K562 (cell line): ENCODE measurements at regions not wholly inside any gene's neighbourhood (a gene's known extent, or its start where the extent isn't known, plus 50 kb on each side); places are given as distances from the start of the nearest gene placed in this dataset.

Source experiments
- ATAC-seq: fragments of 200-7000 bp; cut with Tn5 transposase; 3 replicates; pipeline ENCODE4 v1.9.1; 2020; ENCODE audit warnings: moderate library complexity
- BruUV-seq: library from RNA; stranded (reverse); fragments of 400-500 nt; replicated peaks from 2 replicates; lab custom pipeline; 2021; lab: Mats Ljungman, UMichigan
- CTCF ChIA-PET: fragments of 300-600 bp; formaldehyde crosslinking; extraction: SDS; loops from one replicate; lab custom pipeline; 2021; ENCODE audit warnings: low intra/inter-chr PET ratio; lab: Yijun Ruan, JAX
- POLR2A ChIA-PET: fragments of 300-600, 350-650 bp; sonication (Branson Sonifier 250); formaldehyde crosslinking; extraction: SDS; loops from one replicate; lab custom pipeline; 2021; ENCODE audit warnings: antibody characterized with exemption, inconsistent platforms; lab: Yijun Ruan, JAX
- DNase-seq, 4 experiments: peaks; one replicate each; pipeline versions ENCODE4 v3.0.0 to v3.0.0-alpha.2; 2011 to 2018; ENCODE audit warnings: low spot score in 3 of 4, mixed read lengths in 3 of 4; ENCODE audit errors: extremely low read depth in 1 of 4
- FAIRE-seq: peaks from 2 replicates; lab custom pipeline; 2011; peaks lifted over from hg19 to GRCh38; lab: Jason Lieb, UNC
- H2AFZ ChIP-seq: 2 replicates; pipeline ENCODE4 v1.6.0; 2011; ENCODE audit warnings: low read depth, low read length, control low read depth, inconsistent platforms
- H3K27ac ChIP-seq: fragments of 200-600 bp; 3 replicates; pipeline ENCODE4 v1.8.0; 2011; ENCODE audit warnings: low read depth, mild to moderate bottlenecking, control low read depth, inconsistent platforms, low read length, moderate library complexity, mixed read lengths; ENCODE audit errors: extremely low read depth
- H3K27me3 ChIP-seq, 2 experiments: fragments of 300-600 bp in 1 of 2; 2 replicates in 1 of 2; 3 replicates in 1 of 2; pipeline versions ENCODE4 v1.6.0 to v1.8.0; 2011; ENCODE audit warnings: inconsistent platforms in 2 of 2, low read length in 2 of 2, mild to moderate bottlenecking in 1 of 2, mixed read lengths in 1 of 2, moderate library complexity in 1 of 2; ENCODE audit not compliant: control insufficient read depth in 2 of 2, insufficient read depth in 2 of 2
- H3K36me3 ChIP-seq: fragments of 300-600 bp; 3 replicates; pipeline ENCODE4 v1.8.0; 2011; ENCODE audit warnings: mild to moderate bottlenecking, low read length, inconsistent platforms; ENCODE audit not compliant: control insufficient read depth, insufficient read depth
- H3K4me1 ChIP-seq, 2 experiments: fragments of 200-600 bp in 1 of 2; replicated peaks in 1 of 2; 2 replicates in 1 of 2; 3 replicates in 1 of 2; pipeline versions ENCODE4 v1.5.1 to v1.8.0; 2011; ENCODE audit warnings: inconsistent platforms in 2 of 2, low read length in 2 of 2, mild to moderate bottlenecking in 1 of 2, mixed read lengths in 1 of 2, moderate library complexity in 1 of 2; ENCODE audit not compliant: control insufficient read depth in 2 of 2, insufficient read depth in 2 of 2
- H3K4me2 ChIP-seq: 2 replicates; pipeline ENCODE4 v1.6.1; 2011; ENCODE audit warnings: low read length, control low read depth, inconsistent platforms, mixed read lengths; ENCODE audit not compliant: insufficient read depth
- H3K4me3 ChIP-seq: fragments of 200-600 bp; sonication (generic), shearing (Covaris generic); 2 replicates; pipeline ENCODE4 v1.5.1; 2016; ENCODE audit warnings: control low read depth, inconsistent platforms
- H3K79me2 ChIP-seq: fragments of 200-600 bp; 3 replicates; pipeline ENCODE4 v1.8.0; 2011; ENCODE audit warnings: low read length, inconsistent platforms; ENCODE audit not compliant: control insufficient read depth, insufficient read depth
- H3K9ac ChIP-seq, 2 experiments: 2 replicates each; pipeline versions ENCODE4 v1.6.0 to v1.6.1; 2011; ENCODE audit warnings: low read depth in 2 of 2, low read length in 2 of 2, control low read depth in 1 of 2, inconsistent platforms in 1 of 2, mild to moderate bottlenecking in 1 of 2, mixed read lengths in 1 of 2; ENCODE audit not compliant: insufficient read depth in 1 of 2
- H3K9me1 ChIP-seq: one replicate; pipeline ENCODE4 v1.6.0; 2011; ENCODE audit warnings: inconsistent platforms, mild to moderate bottlenecking, low read length, moderate library complexity; ENCODE audit not compliant: control insufficient read depth, insufficient read depth
- H3K9me3 ChIP-seq: replicated peaks from 2 replicates; pipeline ENCODE4 v1.5.1; 2011; ENCODE audit warnings: low read depth, low read length, inconsistent platforms; ENCODE audit not compliant: control insufficient read depth, insufficient read depth
- H4K20me1 ChIP-seq: replicated peaks from 2 replicates; pipeline ENCODE4 v1.6.1; 2011; ENCODE audit warnings: low read length, inconsistent platforms, mixed read lengths; ENCODE audit not compliant: control insufficient read depth, insufficient read depth
- BRF1 ChIP-seq: IDR thresholded peaks from 3 replicates; pipeline ENCODE4 v1.6.1; 2011; ENCODE audit warnings: borderline replicate concordance, mild to moderate bottlenecking; ENCODE audit not compliant: insufficient read length; ENCODE audit errors: extremely low read depth
- FOXK2 ChIP-seq, 2 experiments: fragments of 450-650 bp; IDR thresholded peaks in 1 of 2; conservative IDR thresholded peaks in 1 of 2; 2 replicates each; pipeline ENCODE4 v1.6.1; 2016; ENCODE audit warnings: low read depth in 2 of 2, mild to moderate bottlenecking in 1 of 2
- GATAD2A ChIP-seq: fragments of 450-650 bp; IDR thresholded peaks from 2 replicates; pipeline ENCODE4 v1.6.1; 2017
- KAT8 ChIP-seq: fragments of 450-650 bp; IDR thresholded peaks from 2 replicates; pipeline ENCODE4 v1.6.1; 2016; ENCODE audit warnings: low read depth, mild to moderate bottlenecking
- SNIP1 ChIP-seq: fragments of 450-650 bp; IDR thresholded peaks from 2 replicates; pipeline ENCODE4 v1.7.1; 2017; ENCODE audit warnings: low read depth, mild to moderate bottlenecking
- STAT6 ChIP-seq: sonication (generic); formaldehyde crosslinking; IDR thresholded peaks from 2 replicates; pipeline ENCODE4 v1.8.1; 2023; ENCODE audit warnings: mild to moderate bottlenecking, missing genetic modification reagents
- TOE1 ChIP-seq, 2 experiments: fragments of 450-650 bp in 1 of 2; sonication (generic) in 1 of 2; formaldehyde crosslinking in 1 of 2; IDR thresholded peaks; 2 replicates each; pipeline versions ENCODE4 v1.7.1 to v1.8.0; 2016 to 2022; ENCODE audit warnings: borderline replicate concordance in 2 of 2, mild to moderate bottlenecking in 2 of 2, antibody characterized with exemption in 1 of 2, inconsistent platforms in 1 of 2, low read depth in 1 of 2, missing genetic modification reagents in 1 of 2, moderate library complexity in 1 of 2
- ZC3H11A ChIP-seq: IDR thresholded peaks from 2 replicates; pipeline ENCODE4 v1.6.1; 2012; ENCODE audit warnings: low read depth, low read length, improper control_type of control experiment
- ZNF445 ChIP-seq: fragments of 250-450 bp; sonication (Bioruptor Pico); IDR thresholded peaks from 2 replicates; pipeline ENCODE4 v1.4.0; 2020; ENCODE audit warnings: low read depth, mild to moderate bottlenecking, moderate library complexity
- WGBS: fragments of 100-300 bp; shearing (Covaris generic); methylation state at CpG from one replicate; pipeline ENCODE4 v1.1.6; 2016; ENCODE audit warnings: low coverage, mixed read lengths; ENCODE audit not compliant: insufficient coverage; ENCODE audit errors: missing lambda C conversion rate; 5-methylcytosine and 5-hydroxymethylcytosine counted together
- in situ Hi-C: fragments of 300-500 bp; cut with MboI; formaldehyde crosslinking; loops from 4 replicates; pipeline ENCODE4 v1.15.0; 2018; ENCODE audit warnings: inconsistent platforms, mixed read lengths
- intact Hi-C: fragments of 100-400 bp; cut with micrococcal nuclease; formaldehyde crosslinking; loops from 2 replicates; pipeline ENCODE4 v1.14.2; 2022
- TF ChIP-seq, protein P1 (sequence below): fragments of 450-650 bp; formaldehyde crosslinking; conservative IDR thresholded peaks from 2 replicates; pipeline ENCODE4 v1.4.0; 2022; ENCODE audit warnings: mild to moderate bottlenecking, missing genetic modification characterization

DNA sequence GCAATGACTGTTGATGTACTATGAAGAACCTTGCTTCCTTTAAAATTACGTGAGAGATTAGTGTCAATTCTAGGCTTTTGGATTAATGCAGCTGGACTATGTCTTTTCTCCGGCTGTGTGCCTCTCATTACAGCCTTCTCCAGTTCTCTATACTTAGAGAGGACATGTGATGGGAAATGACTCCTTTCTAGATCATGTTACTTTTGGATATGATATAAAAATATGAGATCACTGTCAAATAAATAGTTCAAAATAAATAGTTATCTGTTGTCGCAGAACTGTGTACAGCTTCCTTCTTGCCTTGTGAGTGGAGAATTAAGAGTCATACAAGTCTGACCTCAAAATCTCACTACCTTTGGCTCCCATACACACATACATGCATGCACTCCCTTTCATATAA lies 592.4 kb downstream of the DIPK2A start:
- Histone ChIP-seq H3K9ac (no peak overlapping the region), H3K27ac (no peak overlapping the region), H3K9me3 (no peaks in the 10 kb centered on the region; the same call in 1 of the 2 replicates), H3K9me1 (no peaks in the 10 kb centered on the region), H3K4me1 (no peaks in the 10 kb centered on the region), H3K79me2 (no peaks in the 10 kb centered on the region), H4K20me1 (no peaks in the 10 kb centered on the region), H3K4me3 (no peak overlapping the region), H3K36me3 (no peaks in the 10 kb centered on the region), H3K4me2 (no peak overlapping the region), H2AFZ (no peak overlapping the region), H3K27me3 (no peaks in the 10 kb centered on the region)
- in situ Hi-C loops (no loop called here), intact Hi-C loops (no loop called here)
- no peak for DNase-seq
- 0% methylated on average over 3 of the region's 3 CpGs for WGBS
- ChIA-PET POLR2A (no interaction called here), CTCF (no interaction called here)
- TF ChIP-seq FOXK2 (conservative IDR thresholded peaks at IDR 0.05 in 1 of 2, IDR thresholded peaks at IDR 0.05 in 1 of 2; ENCODE audit: low read depth in 2 of 2) (no peak), STAT6 (no peak), BRF1 (no peak), GATAD2A (no peak), KAT8 (no peak), ZNF445 (no peak), TOE1 (IDR thresholded peaks at IDR 0.05; ENCODE audit: borderline replicate concordance) (no peak), TOE1 (CRISPR knock-in tag; IDR thresholded peaks at IDR 0.05; ENCODE audit: borderline replicate concordance, low read depth) (no peak), ZC3H11A (no peak), SNIP1 (no peak)
- TF ChIP-seq, protein P1, sequence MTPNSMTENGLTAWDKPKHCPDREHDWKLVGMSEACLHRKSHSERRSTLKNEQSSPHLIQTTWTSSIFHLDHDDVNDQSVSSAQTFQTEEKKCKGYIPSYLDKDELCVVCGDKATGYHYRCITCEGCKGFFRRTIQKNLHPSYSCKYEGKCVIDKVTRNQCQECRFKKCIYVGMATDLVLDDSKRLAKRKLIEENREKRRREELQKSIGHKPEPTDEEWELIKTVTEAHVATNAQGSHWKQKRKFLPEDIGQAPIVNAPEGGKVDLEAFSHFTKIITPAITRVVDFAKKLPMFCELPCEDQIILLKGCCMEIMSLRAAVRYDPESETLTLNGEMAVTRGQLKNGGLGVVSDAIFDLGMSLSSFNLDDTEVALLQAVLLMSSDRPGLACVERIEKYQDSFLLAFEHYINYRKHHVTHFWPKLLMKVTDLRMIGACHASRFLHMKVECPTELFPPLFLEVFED (CRISPR knock-in tag), result no peak
- no peak for ATAC-seq
- no TSS peak for BruUV-seq
- no peak for FAIRE-seq
